ENCODE measurements at regions not wholly inside any gene's neighbourhood (a gene's known extent, or its start where the extent isn't known, plus 50 kb on each side); places are given as distances from the start of the nearest gene placed in this dataset.

- TF ChIP-seq EZH2 (optimal IDR thresholded peaks at IDR 0.05; ENCODE audit: low read depth, low read length) (no peak), EZH2phosphoT487 (IDR thresholded peaks at IDR 0.05; ENCODE audit: low read length) (no peak)
- TF ChIP-seq, protein P1, sequence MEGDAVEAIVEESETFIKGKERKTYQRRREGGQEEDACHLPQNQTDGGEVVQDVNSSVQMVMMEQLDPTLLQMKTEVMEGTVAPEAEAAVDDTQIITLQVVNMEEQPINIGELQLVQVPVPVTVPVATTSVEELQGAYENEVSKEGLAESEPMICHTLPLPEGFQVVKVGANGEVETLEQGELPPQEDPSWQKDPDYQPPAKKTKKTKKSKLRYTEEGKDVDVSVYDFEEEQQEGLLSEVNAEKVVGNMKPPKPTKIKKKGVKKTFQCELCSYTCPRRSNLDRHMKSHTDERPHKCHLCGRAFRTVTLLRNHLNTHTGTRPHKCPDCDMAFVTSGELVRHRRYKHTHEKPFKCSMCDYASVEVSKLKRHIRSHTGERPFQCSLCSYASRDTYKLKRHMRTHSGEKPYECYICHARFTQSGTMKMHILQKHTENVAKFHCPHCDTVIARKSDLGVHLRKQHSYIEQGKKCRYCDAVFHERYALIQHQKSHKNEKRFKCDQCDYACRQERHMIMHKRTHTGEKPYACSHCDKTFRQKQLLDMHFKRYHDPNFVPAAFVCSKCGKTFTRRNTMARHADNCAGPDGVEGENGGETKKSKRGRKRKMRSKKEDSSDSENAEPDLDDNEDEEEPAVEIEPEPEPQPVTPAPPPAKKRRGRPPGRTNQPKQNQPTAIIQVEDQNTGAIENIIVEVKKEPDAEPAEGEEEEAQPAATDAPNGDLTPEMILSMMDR (IDR thresholded peaks at IDR 0.05; ENCODE audit: low read length) = no peak
Measured at GRCh38 chr5:173746047-173746646, 129.7 kb upstream of the BOD1 start.
